Esophagus (tissue), 2 donors: ENCODE measurements at regions not wholly inside any gene's neighbourhood (a gene's known extent, or its start where the extent isn't known, plus 50 kb on each side); places are given as distances from the start of the nearest gene placed in this dataset.

Experiments used
- H3K27ac ChIP-seq, 2 donors: one replicate each; pipeline ENCODE4 v1.5.1; 2013; ENCODE audit warnings: low read depth in 2 of 2, mild to moderate bottlenecking in 2 of 2, inconsistent platforms in 1 of 2, low read length in 1 of 2, moderate library complexity in 1 of 2
- H3K27me3 ChIP-seq, 2 donors: one replicate each; pipeline ENCODE4 v1.6.1; 2013; ENCODE audit warnings: low read length in 2 of 2, control low read depth in 1 of 2, mild to moderate bottlenecking in 1 of 2; ENCODE audit not compliant: insufficient read depth in 2 of 2, control insufficient read depth in 1 of 2
- H3K36me3 ChIP-seq, 2 donors: one replicate each; pipeline ENCODE4 v1.6.1; 2013; ENCODE audit warnings: low read length in 1 of 2; ENCODE audit not compliant: control insufficient read depth in 2 of 2, insufficient read depth in 2 of 2
- H3K4me1 ChIP-seq, 2 donors: one replicate each; pipeline ENCODE4 v1.6.1; 2013; ENCODE audit warnings: low read length in 1 of 2; ENCODE audit not compliant: control insufficient read depth in 2 of 2, insufficient read depth in 2 of 2
- H3K4me3 ChIP-seq, 2 donors: one replicate each; pipeline ENCODE4 v1.5.1; 2013; ENCODE audit warnings: low read length in 2 of 2, mild to moderate bottlenecking in 2 of 2, low read depth in 1 of 2, moderate library complexity in 1 of 2
- H3K9me3 ChIP-seq, 2 donors: one replicate each; pipeline ENCODE4 v1.6.1; 2013; ENCODE audit warnings: mild to moderate bottlenecking in 2 of 2, low read depth in 1 of 2, low read length in 1 of 2, moderate library complexity in 1 of 2; ENCODE audit not compliant: control insufficient read depth in 2 of 2, insufficient read depth in 1 of 2
- whole genome bisulfite sequencing, 2 donors: extraction: QIAGEN DNeasy Blood & Tissue Kit; methylation state at CpG; one replicate each; pipeline ENCODE4 v1.1.7; 2013; 5-methylcytosine and 5-hydroxymethylcytosine counted together
- donor health status: healthy with polysubstance abuse.
- donor health status: Bipolar disorder and iron deficiency.

DNA sequence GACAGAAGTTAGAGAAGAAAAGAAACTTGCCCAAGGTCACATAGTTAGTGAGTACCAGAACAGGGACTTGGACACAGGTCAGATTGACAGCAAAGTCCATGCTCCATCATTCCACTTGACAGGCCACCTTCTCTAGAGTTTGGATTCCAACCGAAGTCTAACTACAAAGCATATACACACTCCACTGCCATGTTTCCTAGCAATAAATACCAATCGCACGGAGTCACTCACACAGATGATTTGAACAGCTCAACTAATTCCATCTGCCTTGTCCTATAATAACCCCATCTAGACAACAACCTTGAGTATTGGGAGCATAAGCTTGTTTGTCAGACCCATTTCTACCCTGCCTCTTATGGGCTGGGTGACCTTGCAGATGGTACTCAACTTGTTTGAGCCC, 334.6 kb upstream of the MGAT5 start:
- Histone ChIP-seq H3K27me3 (peaks cover 0 to 2% of the 10 kb centered on the region in 2 donors), H3K9me3 (no peaks in the 10 kb centered on the region), H3K36me3 (no peaks in the 10 kb centered on the region), H3K27ac (no peak overlapping the region), H3K4me3 (no peak overlapping the region), H3K4me1 (no peaks in the 10 kb centered on the region)
- WGBS, 2 donors = 40 to 45% methylated on average over 3 of the region's 3 CpGs

DNA sequence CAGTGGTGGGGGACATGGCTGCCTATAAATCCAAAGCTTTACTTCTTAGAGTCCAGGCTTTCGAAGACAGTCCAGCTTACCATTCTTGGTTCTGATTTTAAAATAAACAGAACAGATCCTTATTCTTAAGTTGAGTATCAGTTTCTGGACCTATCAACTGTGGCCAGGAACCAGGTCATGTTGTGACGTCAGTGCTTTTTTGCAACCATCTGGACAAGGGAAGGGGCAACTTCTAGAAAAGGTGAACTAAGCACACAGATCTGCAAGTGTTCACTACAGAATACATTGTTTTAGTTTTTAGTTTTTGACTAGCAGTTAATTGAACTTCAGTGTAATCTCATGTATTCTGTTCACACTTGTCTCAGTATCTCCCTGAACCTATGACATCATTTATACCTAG, 326.0 kb upstream of the MGAT5 start:
- Histone ChIP-seq H3K36me3 (no peaks in the 10 kb centered on the region), H3K27ac (no peak overlapping the region), H3K4me3 (no peak overlapping the region), H3K27me3 (no peaks in the 10 kb centered on the region), H3K9me3 (no peaks in the 10 kb centered on the region), H3K4me1 (no peaks in the 10 kb centered on the region)
- WGBS, 2 donors = 76 to 84% methylated on average over 2 of the region's 2 CpGs

DNA sequence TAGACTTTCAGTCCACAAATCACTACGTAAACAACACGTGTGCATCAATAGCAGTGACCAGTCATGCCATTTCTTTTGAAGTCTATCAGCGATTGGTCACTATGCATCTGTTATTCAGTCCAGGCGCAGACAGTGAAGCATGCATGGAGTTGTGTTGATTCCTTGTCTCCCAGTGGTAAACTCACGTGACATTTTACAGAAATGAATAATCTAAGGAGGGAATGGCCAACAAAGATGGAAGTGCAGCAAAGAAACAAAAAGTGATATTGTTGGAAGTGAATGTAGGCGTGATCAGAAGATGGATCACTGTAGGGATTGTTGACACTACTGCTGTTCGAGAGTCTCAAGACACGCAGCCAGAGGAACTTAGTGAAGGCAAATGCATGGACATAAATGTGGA, 317.8 kb upstream of the MGAT5 start:
- Histone ChIP-seq H3K4me1 (no peaks in the 10 kb centered on the region), H3K36me3 (no peaks in the 10 kb centered on the region), H3K27me3 (no peaks in the 10 kb centered on the region), H3K27ac (no peak overlapping the region), H3K4me3 (no peak overlapping the region), H3K9me3 (no peaks in the 10 kb centered on the region)
- 72 to 80% methylated on average over 8 of the region's 8 CpGs for WGBS, 2 donors

- H3K9me3 ChIP-seq = no peaks in the 10 kb centered on the region
- H3K4me1 ChIP-seq = no peaks in the 10 kb centered on the region
- no peak overlapping the region for H3K4me3 ChIP-seq
- H3K36me3 ChIP-seq = no peaks in the 10 kb centered on the region
- 68 to 69% methylated on average over 4 of the region's 4 CpGs for WGBS, 2 donors
- no peaks in the 10 kb centered on the region for H3K27me3 ChIP-seq
- H3K27ac ChIP-seq = no peak overlapping the region
These were observed 317.3 kb upstream of the MGAT5 start for GRCh38 chr2:133936601-133937000.

- H3K9me3 ChIP-seq = no peaks in the 10 kb centered on the region
- H3K4me1 ChIP-seq = no peaks in the 10 kb centered on the region
- H3K27ac ChIP-seq = no peak overlapping the region
- WGBS, 2 donors = 63 to 66% methylated on average over 7 of the region's 7 CpGs
- no peaks in the 10 kb centered on the region for H3K27me3 ChIP-seq
- H3K36me3 ChIP-seq = no peaks in the 10 kb centered on the region
- no peak overlapping the region for H3K4me3 ChIP-seq
These were observed 316.2 kb upstream of the MGAT5 start for GRCh38 chr2:133937669-133938068.

GRCh38 chr2:133940134-133940533, 313.7 kb upstream of the MGAT5 start:
- H3K9me3 ChIP-seq = no peaks in the 10 kb centered on the region
- no peaks in the 10 kb centered on the region for H3K27me3 ChIP-seq
- H3K4me1 ChIP-seq = no peaks in the 10 kb centered on the region
- no peaks in the 10 kb centered on the region for H3K36me3 ChIP-seq
- no peak overlapping the region for H3K27ac ChIP-seq
- no peak overlapping the region for H3K4me3 ChIP-seq

GRCh38 chr2:133941666-133942065, 312.2 kb upstream of the MGAT5 start:
- no peaks in the 10 kb centered on the region for H3K27me3 ChIP-seq
- H3K9me3 ChIP-seq = no peaks in the 10 kb centered on the region
- H3K4me3 ChIP-seq = no peak overlapping the region
- H3K36me3 ChIP-seq = no peaks in the 10 kb centered on the region
- 21 to 25% methylated on average over 2 of the region's 2 CpGs for WGBS, 2 donors
- no peaks in the 10 kb centered on the region for H3K4me1 ChIP-seq
- no peak overlapping the region for H3K27ac ChIP-seq

DNA sequence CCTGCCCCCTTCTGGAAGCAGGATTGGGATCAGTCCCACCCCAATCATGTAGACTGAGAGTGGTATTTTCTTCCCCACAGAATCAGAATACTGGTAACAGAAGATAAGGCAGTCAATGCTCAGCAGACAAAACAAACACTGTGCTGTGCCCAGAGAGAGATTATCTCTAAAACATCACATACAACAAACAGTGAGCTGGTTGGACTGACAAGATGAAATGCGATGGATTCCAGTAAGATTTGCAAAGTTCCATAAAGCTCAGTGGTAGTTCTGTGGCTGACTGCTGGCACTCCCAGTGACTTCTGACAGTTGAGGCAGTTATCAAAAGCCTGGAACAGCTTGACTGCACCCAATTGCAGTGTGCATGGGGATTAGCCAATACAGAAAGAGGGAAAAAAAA, 311.5 kb upstream of the MGAT5 start:
- Histone ChIP-seq H3K36me3 (no peaks in the 10 kb centered on the region), H3K4me3 (no peak overlapping the region), H3K4me1 (no peaks in the 10 kb centered on the region), H3K27ac (no peak overlapping the region), H3K9me3 (no peaks in the 10 kb centered on the region), H3K27me3 (no peaks in the 10 kb centered on the region)
- 60 to 71% methylated on average over 1 of the region's 1 CpG for WGBS, 2 donors

GRCh38 chr2:133943108-133943507, 310.8 kb upstream of the MGAT5 start:
- 84 to 89% methylated on average over 5 of the region's 5 CpGs for WGBS, 2 donors
- Histone ChIP-seq H3K4me3 (no peak overlapping the region), H3K27ac (no peak overlapping the region), H3K27me3 (no peaks in the 10 kb centered on the region), H3K36me3 (no peaks in the 10 kb centered on the region), H3K9me3 (no peaks in the 10 kb centered on the region), H3K4me1 (no peaks in the 10 kb centered on the region)

- Histone ChIP-seq H3K4me3 (no peak overlapping the region), H3K27ac (no peak overlapping the region), H3K9me3 (no peaks in the 10 kb centered on the region), H3K36me3 (no peaks in the 10 kb centered on the region), H3K4me1 (no peaks in the 10 kb centered on the region), H3K27me3 (no peaks in the 10 kb centered on the region)
- 63 to 64% methylated on average over 3 of the region's 3 CpGs for WGBS, 2 donors
These were observed 308.8 kb upstream of the MGAT5 start for GRCh38 chr2:133945089-133945488.
